ENCODE measurements at regions not wholly inside any gene's neighbourhood (a gene's known extent, or its start where the extent isn't known, plus 50 kb on each side); places are given as distances from the start of the nearest gene placed in this dataset.

DNA sequence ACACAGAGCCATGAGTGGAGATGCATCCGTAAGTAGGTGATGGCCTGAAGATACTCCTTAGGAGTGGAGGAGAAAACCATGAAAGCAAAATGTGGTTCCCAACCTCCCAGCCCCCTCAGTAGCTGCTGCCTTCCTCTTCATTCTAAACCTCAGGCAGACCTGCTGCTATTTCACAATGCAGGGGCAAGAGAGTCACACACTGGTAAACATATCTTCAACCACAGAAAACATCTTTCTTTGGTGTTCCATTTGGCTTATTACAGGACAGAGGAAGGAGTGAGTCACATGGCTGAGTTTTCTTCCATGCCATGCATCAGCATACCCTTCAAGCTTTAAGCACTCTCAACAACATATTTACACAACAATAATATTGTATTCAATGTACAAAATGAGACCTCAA is 342.1 kb downstream of the BMPER start:
- intact Hi-C loops (cut with DNase I, micrococcal nuclease), result no loop called here
- ATAC-seq, result no peak
- DNase-seq, result no peak
- no peaks in the 10 kb centered on the region for H3K36me3 ChIP-seq (ENCODE audit: low read depth)
- H3K9me3 ChIP-seq, result no peaks in the 10 kb centered on the region
- no peaks in the 10 kb centered on the region for H3K4me1 ChIP-seq (ENCODE audit: low read depth)
- TF ChIP-seq, protein P1, sequence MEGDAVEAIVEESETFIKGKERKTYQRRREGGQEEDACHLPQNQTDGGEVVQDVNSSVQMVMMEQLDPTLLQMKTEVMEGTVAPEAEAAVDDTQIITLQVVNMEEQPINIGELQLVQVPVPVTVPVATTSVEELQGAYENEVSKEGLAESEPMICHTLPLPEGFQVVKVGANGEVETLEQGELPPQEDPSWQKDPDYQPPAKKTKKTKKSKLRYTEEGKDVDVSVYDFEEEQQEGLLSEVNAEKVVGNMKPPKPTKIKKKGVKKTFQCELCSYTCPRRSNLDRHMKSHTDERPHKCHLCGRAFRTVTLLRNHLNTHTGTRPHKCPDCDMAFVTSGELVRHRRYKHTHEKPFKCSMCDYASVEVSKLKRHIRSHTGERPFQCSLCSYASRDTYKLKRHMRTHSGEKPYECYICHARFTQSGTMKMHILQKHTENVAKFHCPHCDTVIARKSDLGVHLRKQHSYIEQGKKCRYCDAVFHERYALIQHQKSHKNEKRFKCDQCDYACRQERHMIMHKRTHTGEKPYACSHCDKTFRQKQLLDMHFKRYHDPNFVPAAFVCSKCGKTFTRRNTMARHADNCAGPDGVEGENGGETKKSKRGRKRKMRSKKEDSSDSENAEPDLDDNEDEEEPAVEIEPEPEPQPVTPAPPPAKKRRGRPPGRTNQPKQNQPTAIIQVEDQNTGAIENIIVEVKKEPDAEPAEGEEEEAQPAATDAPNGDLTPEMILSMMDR (IDR thresholded peaks at IDR 0.05), result no peak
- no peak overlapping the region for H3K4me3 ChIP-seq

DNA sequence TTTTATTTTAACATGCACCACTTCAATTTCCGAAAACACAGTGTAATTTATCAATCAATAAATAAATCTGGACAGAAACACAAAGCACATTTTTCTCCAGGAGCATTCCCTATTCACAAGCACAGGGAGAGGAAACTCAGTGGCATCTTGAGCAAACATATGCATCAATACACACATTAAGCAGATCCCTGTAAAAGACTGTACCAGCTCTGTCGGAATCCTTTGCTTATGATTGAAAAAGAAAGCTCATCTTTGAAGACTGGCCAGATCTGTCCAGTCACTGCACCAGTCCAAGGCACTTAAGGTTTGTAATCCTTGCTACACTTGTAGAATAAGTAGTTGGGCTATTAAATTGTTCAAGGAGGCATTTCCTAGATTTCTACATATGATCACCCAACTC is 343.9 kb downstream of the BMPER start:
- no peaks in the 10 kb centered on the region for H3K36me3 ChIP-seq (ENCODE audit: low read depth)
- no peaks in the 10 kb centered on the region for H3K9me3 ChIP-seq
- no peak overlapping the region for H3K4me3 ChIP-seq
- TF ChIP-seq, protein P1 (IDR thresholded peaks at IDR 0.05), result no peak
- intact Hi-C loops (cut with DNase I, micrococcal nuclease), result no loop called here
- no peaks in the 10 kb centered on the region for H3K4me1 ChIP-seq (ENCODE audit: low read depth)
- no peak for DNase-seq
- ATAC-seq, result no peak

DNA sequence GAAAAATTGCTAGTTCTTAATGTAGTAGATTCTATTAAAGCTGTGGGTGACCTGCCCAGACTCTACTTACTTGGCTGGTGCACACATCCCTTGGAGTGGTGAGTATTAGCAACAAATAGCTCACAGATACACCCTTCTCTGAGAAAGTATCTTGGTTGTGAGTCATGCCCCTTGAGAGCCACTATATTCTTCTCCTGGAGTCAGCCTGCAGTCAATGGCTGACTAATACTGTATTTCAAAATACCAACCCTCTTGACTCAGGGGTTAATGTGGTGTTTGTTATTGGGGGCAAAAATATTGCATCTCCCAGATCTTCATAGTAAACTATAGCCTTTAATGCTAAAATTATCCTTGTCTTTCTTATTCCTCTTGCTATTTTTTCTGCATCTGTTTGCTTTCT is 354.9 kb downstream of the BMPER start:
- Histone ChIP-seq H3K4me1 (ENCODE audit: low read depth) (no peaks in the 10 kb centered on the region), H3K9me3 (no peaks in the 10 kb centered on the region), H3K36me3 (ENCODE audit: low read depth) (no peaks in the 10 kb centered on the region), H3K4me3 (no peak overlapping the region)
- TF ChIP-seq, protein P1 (IDR thresholded peaks at IDR 0.05), result no peak
- ATAC-seq, result no peak
- intact Hi-C loops (cut with DNase I, micrococcal nuclease), result no loop called here
- DNase-seq, result no peak

DNA sequence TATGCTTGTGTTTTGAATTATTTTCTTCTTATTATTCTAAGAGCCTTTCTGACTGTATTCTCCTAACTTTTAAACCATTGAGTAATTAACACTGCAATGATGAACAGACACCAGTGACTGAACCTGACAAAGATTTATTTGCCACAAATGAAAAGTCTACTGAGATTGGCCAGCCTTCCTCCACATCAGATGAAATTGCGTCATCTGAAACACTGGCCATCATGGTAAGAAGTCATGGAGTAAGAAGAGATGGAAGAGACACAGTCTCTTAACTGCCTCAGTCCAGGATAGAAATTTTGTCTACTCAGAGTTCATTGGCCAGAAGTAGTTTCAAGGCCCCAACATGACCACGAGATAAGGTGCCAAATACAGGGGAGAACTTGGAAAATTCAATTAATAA is 357.8 kb downstream of the BMPER start:
- no peak for DNase-seq
- Histone ChIP-seq H3K4me3 (no peak overlapping the region), H3K36me3 (ENCODE audit: low read depth) (no peaks in the 10 kb centered on the region), H3K4me1 (ENCODE audit: low read depth) (no peaks in the 10 kb centered on the region), H3K9me3 (no peaks in the 10 kb centered on the region)
- TF ChIP-seq, protein P1 (IDR thresholded peaks at IDR 0.05), result no peak
- intact Hi-C loops (cut with DNase I, micrococcal nuclease), result no loop called here
- no peak for ATAC-seq

DNA sequence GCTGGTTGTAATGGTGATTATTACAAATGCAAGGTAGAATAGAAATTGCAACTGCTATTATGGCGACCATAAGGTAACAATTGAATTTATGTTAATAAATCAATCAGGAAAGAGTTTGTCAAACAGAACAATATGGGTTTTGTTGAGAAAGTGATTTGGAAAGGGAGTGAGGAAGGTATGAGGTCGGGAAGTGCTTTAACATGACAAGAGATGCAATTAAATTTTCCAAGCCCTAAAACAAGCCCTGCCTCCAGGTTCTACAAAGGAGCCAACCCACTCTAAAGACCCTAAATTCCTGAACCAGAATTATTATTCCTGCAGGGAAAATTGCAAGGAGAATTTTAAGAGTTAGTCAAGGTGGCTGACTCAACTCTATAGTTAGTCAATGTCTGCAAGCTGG is 363.7 kb downstream of the BMPER start:
- TF ChIP-seq, protein P1 (IDR thresholded peaks at IDR 0.05), result no peak
- ATAC-seq (no peak), DNase-seq (no peak)
- H3K4me3 ChIP-seq, result no peak overlapping the region
- H3K36me3 ChIP-seq (ENCODE audit: low read depth), result no peaks in the 10 kb centered on the region
- intact Hi-C loops (cut with DNase I, micrococcal nuclease), result no loop called here
- H3K4me1 ChIP-seq (ENCODE audit: low read depth), result no peaks in the 10 kb centered on the region
- H3K9me3 ChIP-seq, result no peaks in the 10 kb centered on the region

DNA sequence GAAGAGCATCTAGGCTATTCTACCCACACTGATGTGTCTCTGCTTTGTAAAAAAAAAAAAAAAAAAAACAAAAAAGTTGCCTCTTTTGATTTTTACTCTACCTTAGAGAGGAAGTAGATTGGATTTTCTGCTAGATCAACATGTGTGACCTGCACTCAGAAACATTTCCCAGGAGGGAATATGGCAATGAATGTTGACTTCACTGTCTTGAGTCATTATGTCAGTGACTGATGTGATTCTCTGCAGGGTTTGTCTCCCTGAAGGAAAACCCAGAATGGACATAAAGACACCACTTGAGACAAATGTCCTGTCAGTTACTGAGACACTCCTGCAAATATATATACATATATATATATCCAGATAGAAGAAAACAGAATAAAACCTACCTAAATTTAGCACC is 370.3 kb downstream of the BMPER start:
- TF ChIP-seq, protein P1 (IDR thresholded peaks at IDR 0.05), result no peak
- no peak for DNase-seq
- intact Hi-C loops (cut with DNase I, micrococcal nuclease), result no loop called here
- H3K9me3 ChIP-seq, result no peaks in the 10 kb centered on the region
- no peaks in the 10 kb centered on the region for H3K36me3 ChIP-seq (ENCODE audit: low read depth)
- no peak overlapping the region for H3K4me3 ChIP-seq
- ATAC-seq, result no peak
- no peaks in the 10 kb centered on the region for H3K4me1 ChIP-seq (ENCODE audit: low read depth)

Data from mucosa of descending colon (tissue), 3 donors.